Stimulated activated CD4-positive, alpha-beta T cell treated with anti-CD3 and anti-CD28 coated beads, Interleukin-2, amount 100 ng/mL, for 4 hours (primary cell): ENCODE measurements at regions not wholly inside any gene's neighbourhood (a gene's known extent, or its start where the extent isn't known, plus 50 kb on each side); places are given as distances from the start of the nearest gene placed in this dataset.
"Not testable (repeated sequence)": the region's sequence is repeated elsewhere in the genome, so short reads cannot be mapped to it uniquely, and the experiment has no call there.

Source experiments
- DNase-seq: peaks from one replicate; pipeline ENCODE4 v3.0.0-alpha.2; 2020; ENCODE audit warnings: low read depth

GRCh38 chr1:47684964-47685762 lies 247.3 kb downstream of the FOXD2 start:
- DNase-seq = no peak

- no peak for DNase-seq
Observed at GRCh38 chr1:47685763-47686066, 247.9 kb downstream of the FOXD2 start.

- no peak for DNase-seq
Observed at GRCh38 chr1:47686731-47687630, 249.1 kb downstream of the FOXD2 start.

- no peak for DNase-seq
Observed at GRCh38 chr1:47687631-47688460, 250.0 kb downstream of the FOXD2 start.

- no peak for DNase-seq
Observed at GRCh38 chr1:47688461-47689296, 250.8 kb downstream of the FOXD2 start.

GRCh38 chr1:47689894-47690293 lies 252.1 kb downstream of the FOXD2 start:
- DNase-seq = no peak

GRCh38 chr1:47690341-47691250 lies 252.8 kb downstream of the FOXD2 start:
- DNase-seq = no peak

GRCh38 chr1:47691293-47691692 lies 253.4 kb downstream of the FOXD2 start:
- not testable (repeated sequence) for DNase-seq

- DNase-seq = no peak
Observed at GRCh38 chr1:47692196-47692595, 254.4 kb downstream of the FOXD2 start.

- DNase-seq = no peak
Observed at GRCh38 chr1:47693115-47693514, 255.3 kb downstream of the FOXD2 start.

- no peak for DNase-seq
Observed at GRCh38 chr1:47694011-47694890, 256.4 kb downstream of the FOXD2 start.

GRCh38 chr1:47696404-47696736 lies 258.5 kb downstream of the FOXD2 start:
- no peak for DNase-seq

GRCh38 chr1:47696737-47697441 lies 259.0 kb downstream of the FOXD2 start:
- no peak for DNase-seq

- no peak for DNase-seq
Observed at GRCh38 chr1:47697616-47698335, 259.9 kb downstream of the FOXD2 start.

- DNase-seq = no peak
Observed at GRCh38 chr1:47699492-47700235, 261.8 kb downstream of the FOXD2 start.

GRCh38 chr1:47701283-47701682 lies 263.4 kb downstream of the FOXD2 start:
- DNase-seq = no peak

- no peak for DNase-seq
Observed at GRCh38 chr1:47701741-47702515, 264.1 kb downstream of the FOXD2 start.
